Caco-2 (cell line): ENCODE measurements at regions not wholly inside any gene's neighbourhood (a gene's known extent, or its start where the extent isn't known, plus 50 kb on each side); places are given as distances from the start of the nearest gene placed in this dataset.

Experiments used
- BruUV-seq: library from RNA; stranded (reverse); fragments of 400-500 nt; replicated peaks from 2 replicates; lab custom pipeline; 2021; lab: Mats Ljungman, UMichigan
- CTCF ChIA-PET: fragments of 300-600 bp; sonication (Branson Sonifier 250); formaldehyde crosslinking; loops from one replicate; lab custom pipeline; 2022; ENCODE audit warnings: antibody characterized with exemption; lab: Charles Lee
- POLR2A ChIA-PET: fragments of 300-600 bp; sonication (Branson Sonifier 250); formaldehyde crosslinking; loops from one replicate; lab custom pipeline; 2022; ENCODE audit warnings: antibody characterized with exemption; lab: Charles Lee
- DNase-seq, 2 experiments: peaks; one replicate each; pipeline versions ENCODE4 v3.0.0 to v3.0.0-alpha.2; 2020 to 2022
- H3K27me3 ChIP-seq: replicated peaks from 2 replicates; pipeline ENCODE4 v1.6.0; 2011; ENCODE audit warnings: low read length; ENCODE audit not compliant: control insufficient read depth, insufficient read depth
- H3K36me3 ChIP-seq: 2 replicates; pipeline ENCODE4 v1.5.1; 2011; ENCODE audit warnings: low read length; ENCODE audit not compliant: control insufficient read depth, insufficient read depth
- H3K4me1 ChIP-seq: fragments of 250-450 bp; sonication (Bioruptor Pico); 2 replicates; pipeline ENCODE4 v1.5.1; 2020; ENCODE audit warnings: mild to moderate bottlenecking
- H3K4me3 ChIP-seq: 2 replicates; pipeline ENCODE4 v1.5.1; 2011; ENCODE audit warnings: low read depth, mild to moderate bottlenecking, control low read depth, low read length
- H3K9me3 ChIP-seq: fragments of 250-450 bp; sonication (Bioruptor Pico); 2 replicates; pipeline ENCODE4 v1.5.1; 2020; ENCODE audit warnings: mild to moderate bottlenecking, moderate library complexity
- H3K27ac Mint-ChIP-seq: one replicate; pipeline ENCODE4 v1.8.0; 2022; ENCODE audit warnings: mixed read lengths; ENCODE audit not compliant: unreplicated experiment
- H3K27me3 Mint-ChIP-seq: one replicate; pipeline ENCODE4 v1.8.0; 2022; ENCODE audit warnings: mixed read lengths; ENCODE audit not compliant: insufficient read depth, unreplicated experiment
- H3K36me3 Mint-ChIP-seq: one replicate; pipeline ENCODE4 v1.8.0; 2022; ENCODE audit warnings: mild to moderate bottlenecking, mixed read lengths; ENCODE audit not compliant: insufficient read depth, unreplicated experiment
- H3K4me1 Mint-ChIP-seq: one replicate; pipeline ENCODE4 v1.8.0; 2022; ENCODE audit warnings: low read depth, mixed read lengths; ENCODE audit not compliant: unreplicated experiment
- H3K4me3 Mint-ChIP-seq: one replicate; pipeline ENCODE4 v1.8.0; 2022; ENCODE audit warnings: mild to moderate bottlenecking, moderate library complexity, mixed read lengths; ENCODE audit not compliant: unreplicated experiment
- H3K9me3 Mint-ChIP-seq: one replicate; pipeline ENCODE4 v1.8.0; 2022; ENCODE audit warnings: mixed read lengths; ENCODE audit not compliant: unreplicated experiment
- intact Hi-C: fragments of 100-400 bp; cut with micrococcal nuclease; formaldehyde crosslinking; loops from one replicate; pipeline ENCODE4 v1.10.0; 2022; ENCODE audit not compliant: unreplicated experiment
- TF ChIP-seq, protein P1 (sequence below), 2 experiments: fragments of 200-600 bp in 1 of 2; IDR thresholded peaks; 1 replicate in 1 of 2; 2 replicates in 1 of 2; pipeline versions ENCODE4 v1.5.1 to v1.8.0; 2011 to 2022; ENCODE audit warnings: antibody characterized with exemption in 1 of 2, control low read depth in 1 of 2, inconsistent platforms in 1 of 2, low read depth in 1 of 2, low read length in 1 of 2, mild to moderate bottlenecking in 1 of 2, moderate library complexity in 1 of 2; ENCODE audit not compliant: insufficient read depth in 1 of 2, severe bottlenecking in 1 of 2, unreplicated experiment in 1 of 2

DNA sequence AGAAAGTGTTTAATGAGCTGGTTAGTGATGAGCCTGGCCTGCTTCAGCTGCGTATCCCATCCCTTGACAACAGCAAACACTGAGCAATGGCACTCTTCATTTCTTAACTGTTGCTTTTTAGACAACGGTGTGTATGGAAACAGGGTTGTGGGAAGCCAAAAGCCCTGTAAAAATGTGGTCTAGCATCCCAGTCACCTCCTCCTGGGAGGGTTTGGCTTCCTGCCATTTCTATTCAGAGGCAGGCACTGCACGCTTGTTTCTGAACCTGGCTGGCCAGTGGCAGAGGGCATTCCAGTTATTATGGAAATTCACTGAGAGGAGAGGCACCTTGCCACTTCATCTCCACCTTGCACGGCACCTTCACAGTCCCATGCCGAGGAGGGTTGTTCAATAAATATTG, 123.0 kb upstream of the ADARB2 start:
- no peaks in the 10 kb centered on the region for H3K9me3 Mint-ChIP-seq
- POLR2A ChIA-PET = no interaction called here
- Histone ChIP-seq H3K9me3 (no peaks in the 10 kb centered on the region), H3K4me1 (no peaks in the 10 kb centered on the region), H3K4me3 (no peak overlapping the region), H3K36me3 (no peaks in the 10 kb centered on the region), H3K27me3 (no peaks in the 10 kb centered on the region)
- H3K4me1 Mint-ChIP-seq = no peaks in the 10 kb centered on the region
- no peaks in the 10 kb centered on the region for H3K36me3 Mint-ChIP-seq
- intact Hi-C loops = no loop called here
- H3K4me3 Mint-ChIP-seq = no peak overlapping the region
- H3K27me3 Mint-ChIP-seq = peaks cover 33% of the 10 kb centered on the region
- no peak overlapping the region for H3K27ac Mint-ChIP-seq
- CTCF ChIA-PET = no interaction called here
- no TSS peak for BruUV-seq
- TF ChIP-seq, protein P1, sequence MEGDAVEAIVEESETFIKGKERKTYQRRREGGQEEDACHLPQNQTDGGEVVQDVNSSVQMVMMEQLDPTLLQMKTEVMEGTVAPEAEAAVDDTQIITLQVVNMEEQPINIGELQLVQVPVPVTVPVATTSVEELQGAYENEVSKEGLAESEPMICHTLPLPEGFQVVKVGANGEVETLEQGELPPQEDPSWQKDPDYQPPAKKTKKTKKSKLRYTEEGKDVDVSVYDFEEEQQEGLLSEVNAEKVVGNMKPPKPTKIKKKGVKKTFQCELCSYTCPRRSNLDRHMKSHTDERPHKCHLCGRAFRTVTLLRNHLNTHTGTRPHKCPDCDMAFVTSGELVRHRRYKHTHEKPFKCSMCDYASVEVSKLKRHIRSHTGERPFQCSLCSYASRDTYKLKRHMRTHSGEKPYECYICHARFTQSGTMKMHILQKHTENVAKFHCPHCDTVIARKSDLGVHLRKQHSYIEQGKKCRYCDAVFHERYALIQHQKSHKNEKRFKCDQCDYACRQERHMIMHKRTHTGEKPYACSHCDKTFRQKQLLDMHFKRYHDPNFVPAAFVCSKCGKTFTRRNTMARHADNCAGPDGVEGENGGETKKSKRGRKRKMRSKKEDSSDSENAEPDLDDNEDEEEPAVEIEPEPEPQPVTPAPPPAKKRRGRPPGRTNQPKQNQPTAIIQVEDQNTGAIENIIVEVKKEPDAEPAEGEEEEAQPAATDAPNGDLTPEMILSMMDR (IDR thresholded peaks at IDR 0.05; ENCODE audit: insufficient read depth in 1 of 2, low read depth in 1 of 2, low read length in 1 of 2, severe bottlenecking in 1 of 2, unreplicated experiment in 1 of 2) = no peak
- DNase-seq = no peak

DNA sequence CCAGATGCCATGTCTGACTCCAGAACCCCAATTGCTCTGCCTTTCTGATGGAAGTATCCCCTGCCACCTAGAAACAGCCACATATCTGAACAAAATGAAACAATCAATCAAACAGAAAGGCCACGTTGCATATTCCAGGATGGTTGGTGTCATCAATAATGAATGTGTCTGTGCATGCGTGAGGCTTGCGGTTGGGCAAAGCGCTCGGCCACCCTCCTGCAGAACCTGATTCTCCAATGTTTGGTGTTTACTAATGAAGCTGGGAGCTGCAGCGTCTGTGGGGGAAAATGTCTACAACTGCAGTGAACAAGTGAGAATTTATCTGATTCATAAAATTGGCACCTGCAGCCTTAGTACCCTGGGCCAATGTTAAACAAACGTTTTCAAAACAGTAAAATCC, 121.2 kb upstream of the ADARB2 start:
- Histone ChIP-seq H3K27me3 (no peaks in the 10 kb centered on the region), H3K4me3 (no peak overlapping the region), H3K9me3 (no peaks in the 10 kb centered on the region), H3K4me1 (no peaks in the 10 kb centered on the region), H3K36me3 (no peaks in the 10 kb centered on the region)
- ChIA-PET CTCF (no interaction called here), POLR2A (no interaction called here)
- H3K9me3 Mint-ChIP-seq = no peaks in the 10 kb centered on the region
- no peak overlapping the region for H3K27ac Mint-ChIP-seq
- H3K4me1 Mint-ChIP-seq = no peaks in the 10 kb centered on the region
- peaks cover 28% of the 10 kb centered on the region for H3K27me3 Mint-ChIP-seq
- TF ChIP-seq, protein P1 (IDR thresholded peaks at IDR 0.05; ENCODE audit: insufficient read depth in 1 of 2, low read depth in 1 of 2, low read length in 1 of 2, severe bottlenecking in 1 of 2, unreplicated experiment in 1 of 2) = no peak
- no TSS peak for BruUV-seq
- H3K36me3 Mint-ChIP-seq = no peaks in the 10 kb centered on the region
- no peak for DNase-seq
- no peak overlapping the region for H3K4me3 Mint-ChIP-seq
- intact Hi-C loops = no loop called here

DNA sequence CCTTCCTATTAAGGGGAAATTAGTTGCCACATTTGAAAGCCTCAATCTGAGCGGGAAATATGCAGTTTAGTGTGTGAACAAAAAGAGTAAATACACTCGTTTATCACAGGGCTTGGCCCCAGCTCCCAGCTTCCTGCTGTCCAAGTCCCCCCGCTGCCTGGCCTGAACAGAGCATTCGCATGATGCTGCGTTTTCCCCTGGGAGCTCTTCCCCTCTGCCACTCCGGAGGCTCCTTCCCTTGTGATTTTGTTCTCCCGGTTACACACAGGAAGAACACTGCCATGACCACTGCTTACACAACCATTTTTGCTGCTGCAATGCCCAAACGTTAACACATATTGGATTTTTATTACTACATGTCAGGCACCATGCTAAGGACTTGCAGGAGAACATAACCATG, 120.7 kb upstream of the ADARB2 start:
- Histone ChIP-seq H3K36me3 (no peaks in the 10 kb centered on the region), H3K27me3 (no peaks in the 10 kb centered on the region), H3K4me3 (no peak overlapping the region), H3K4me1 (no peaks in the 10 kb centered on the region), H3K9me3 (no peaks in the 10 kb centered on the region)
- Mint-ChIP-seq H3K9me3 (no peaks in the 10 kb centered on the region), H3K4me3 (no peak overlapping the region), H3K4me1 (no peaks in the 10 kb centered on the region), H3K36me3 (no peaks in the 10 kb centered on the region), H3K27ac (no peak overlapping the region), H3K27me3 (peaks cover 27% of the 10 kb centered on the region)
- BruUV-seq = no TSS peak
- no peak for DNase-seq
- ChIA-PET CTCF (no interaction called here), POLR2A (no interaction called here)
- intact Hi-C loops = no loop called here
- TF ChIP-seq, protein P1 (IDR thresholded peaks at IDR 0.05; ENCODE audit: insufficient read depth in 1 of 2, low read depth in 1 of 2, low read length in 1 of 2, severe bottlenecking in 1 of 2, unreplicated experiment in 1 of 2) = no peak
